HL-60/S4 (cell line): ENCODE measurements at regions not wholly inside any gene's neighbourhood (a gene's known extent, or its start where the extent isn't known, plus 50 kb on each side); places are given as distances from the start of the nearest gene placed in this dataset.
"Not testable (repeated sequence)": the region's sequence is repeated elsewhere in the genome, so short reads cannot be mapped to it uniquely, and the experiment has no call there.

Source experiments
- in situ Hi-C: fragments of 300-500 bp; cut with MboI; formaldehyde crosslinking; loops from 2 replicates; pipeline ENCODE4 v1.14.3; 2022; ENCODE audit warnings: low sequenced_read_pairs

- in situ Hi-C loops, result not testable (repeated sequence)
These were observed 50.9 kb upstream of the SFSWAP start for GRCh38 chr12:131659976-131660375.

GRCh38 chr12:131660401-131660800, 50.5 kb upstream of the SFSWAP start:
- in situ Hi-C loops, result not testable (repeated sequence)
